ENCODE measurements at regions not wholly inside any gene's neighbourhood (a gene's known extent, or its start where the extent isn't known, plus 50 kb on each side); places are given as distances from the start of the nearest gene placed in this dataset.

- no peak for DNase-seq (ENCODE audit: low read depth in 2 of 2)
Measured at GRCh38 chr9:129240581-129241211, 62.6 kb upstream of the IER5L start.

- DNase-seq (ENCODE audit: low read depth in 2 of 2): no peak
Measured at GRCh38 chr9:129239946-129240490, 62.0 kb upstream of the IER5L start.

GRCh38 chr9:129237803-129238202 lies 59.7 kb upstream of the IER5L start:
- no peak for DNase-seq (ENCODE audit: low read depth in 2 of 2)

GRCh38 chr9:129237164-129237611 lies 59.1 kb upstream of the IER5L start:
- peak; percentile 15 to 19 for DNase-seq (ENCODE audit: low read depth in 2 of 2)

GRCh38 chr9:129236441-129237145 lies 58.5 kb upstream of the IER5L start:
- no peak for DNase-seq (ENCODE audit: low read depth in 2 of 2)

GRCh38 chr9:129235931-129236331 lies 57.9 kb upstream of the IER5L start:
- no peak for DNase-seq (ENCODE audit: low read depth in 2 of 2)

- no peak for DNase-seq (ENCODE audit: low read depth in 2 of 2)
Measured at GRCh38 chr9:129235041-129235930, 57.2 kb upstream of the IER5L start.

GRCh38 chr9:129234491-129234890 lies 56.4 kb upstream of the IER5L start:
- no peak for DNase-seq (ENCODE audit: low read depth in 2 of 2)

GRCh38 chr9:129232839-129233591 lies 55.0 kb upstream of the IER5L start:
- DNase-seq (ENCODE audit: low read depth in 2 of 2): no peak

- no peak for DNase-seq (ENCODE audit: low read depth in 2 of 2)
Measured at GRCh38 chr9:129231759-129232158, 53.7 kb upstream of the IER5L start.

- no peak for DNase-seq (ENCODE audit: low read depth in 2 of 2)
Measured at GRCh38 chr9:129231022-129231739, 53.1 kb upstream of the IER5L start.

GRCh38 chr9:129230302-129230701 lies 52.2 kb upstream of the IER5L start:
- DNase-seq (ENCODE audit: low read depth in 2 of 2): no peak
